Muscle layer of duodenum (tissue), 2 donors: ENCODE measurements at regions not wholly inside any gene's neighbourhood (a gene's known extent, or its start where the extent isn't known, plus 50 kb on each side); places are given as distances from the start of the nearest gene placed in this dataset.
"Not testable (repeated sequence)": the region's sequence is repeated elsewhere in the genome, so short reads cannot be mapped to it uniquely, and the experiment has no call there.

Experiments
- H3K27ac ChIP-seq: one replicate; pipeline ENCODE4 v1.7.0; 2013; ENCODE audit warnings: mild to moderate bottlenecking, low read length
- H3K27me3 ChIP-seq: one replicate; pipeline ENCODE4 v1.7.0; 2013; ENCODE audit warnings: low read depth, mild to moderate bottlenecking, control low read depth, low read length
- H3K36me3 ChIP-seq, 2 donors: one replicate each; pipeline ENCODE4 v1.7.0; 2013; ENCODE audit warnings: low read length in 2 of 2, control low read depth in 1 of 2, mild to moderate bottlenecking in 1 of 2; ENCODE audit not compliant: insufficient read depth in 2 of 2, control insufficient read depth in 1 of 2
- H3K4me1 ChIP-seq, 2 donors: one replicate each; pipeline ENCODE4 v1.7.0; 2013; ENCODE audit warnings: low read length in 2 of 2, mild to moderate bottlenecking in 2 of 2, control low read depth in 1 of 2, moderate library complexity in 1 of 2; ENCODE audit not compliant: insufficient read depth in 2 of 2, control insufficient read depth in 1 of 2
- H3K4me3 ChIP-seq, 2 donors: one replicate each; pipeline ENCODE4 v1.7.0; 2013; ENCODE audit warnings: low read length in 2 of 2, low read depth in 1 of 2, mild to moderate bottlenecking in 1 of 2
- H3K9me3 ChIP-seq, 2 donors: one replicate each; pipeline ENCODE4 v1.7.0; 2013; ENCODE audit warnings: low read length in 2 of 2, control low read depth in 1 of 2, mild to moderate bottlenecking in 1 of 2; ENCODE audit not compliant: control insufficient read depth in 1 of 2
- donor health status: healthy.

- no peaks in the 10 kb centered on the region for H3K36me3 ChIP-seq
- no peak overlapping the region for H3K4me3 ChIP-seq
- no peaks in the 10 kb centered on the region for H3K4me1 ChIP-seq
- no peaks in the 10 kb centered on the region for H3K27me3 ChIP-seq
- H3K9me3 ChIP-seq = no peaks in the 10 kb centered on the region
- no peak overlapping the region for H3K27ac ChIP-seq
Observed at GRCh38 chr7:28332046-28332445, 80.3 kb upstream of the CREB5 start.

GRCh38 chr7:28333548-28333947, 78.8 kb upstream of the CREB5 start:
- H3K4me3 ChIP-seq, H3K27ac ChIP-seq, H3K36me3 ChIP-seq, H3K4me1 ChIP-seq, H3K9me3 ChIP-seq, H3K27me3 ChIP-seq: not testable (repeated sequence)

- Histone ChIP-seq H3K27me3 (no peaks in the 10 kb centered on the region), H3K4me3 (no peak overlapping the region), H3K9me3 (peaks cover 0 to 3% of the 10 kb centered on the region in 2 donors), H3K4me1 (no peaks in the 10 kb centered on the region), H3K27ac (no peak overlapping the region), H3K36me3 (no peaks in the 10 kb centered on the region)
Observed at GRCh38 chr7:28336806-28337205, 75.5 kb upstream of the CREB5 start.

GRCh38 chr7:28338041-28338440, 74.3 kb upstream of the CREB5 start:
- Histone ChIP-seq H3K9me3 (peaks cover 0 to 3% of the 10 kb centered on the region in 2 donors), H3K4me3 (no peak overlapping the region), H3K27me3 (no peaks in the 10 kb centered on the region), H3K27ac (no peak overlapping the region), H3K36me3 (no peaks in the 10 kb centered on the region), H3K4me1 (no peaks in the 10 kb centered on the region)

- Histone ChIP-seq H3K9me3 (peaks cover 0 to 3% of the 10 kb centered on the region in 2 donors), H3K27ac (no peak overlapping the region), H3K4me1 (no peaks in the 10 kb centered on the region), H3K36me3 (no peaks in the 10 kb centered on the region), H3K27me3 (no peaks in the 10 kb centered on the region), H3K4me3 (no peak overlapping the region)
Observed at GRCh38 chr7:28343462-28343861, 68.9 kb upstream of the CREB5 start.

GRCh38 chr7:28346256-28346655, 66.1 kb upstream of the CREB5 start:
- Histone ChIP-seq H3K27me3 (no peaks in the 10 kb centered on the region), H3K4me1 (no peaks in the 10 kb centered on the region), H3K27ac (no peak overlapping the region), H3K9me3 (no peaks in the 10 kb centered on the region), H3K36me3 (no peaks in the 10 kb centered on the region), H3K4me3 (no peak overlapping the region)

- H3K4me1 ChIP-seq = no peaks in the 10 kb centered on the region
- H3K4me3 ChIP-seq = no peak overlapping the region
- H3K36me3 ChIP-seq = no peaks in the 10 kb centered on the region
- H3K27me3 ChIP-seq = no peaks in the 10 kb centered on the region
- H3K27ac ChIP-seq = no peak overlapping the region
- no peaks in the 10 kb centered on the region for H3K9me3 ChIP-seq
Observed at GRCh38 chr7:28346676-28347363, 65.5 kb upstream of the CREB5 start.

- Histone ChIP-seq H3K27me3 (no peaks in the 10 kb centered on the region), H3K4me3 (no peak overlapping the region), H3K4me1 (no peaks in the 10 kb centered on the region), H3K27ac (peak overlapping the region; percentile 13), H3K36me3 (no peaks in the 10 kb centered on the region), H3K9me3 (no peaks in the 10 kb centered on the region)
Observed at GRCh38 chr7:28347475-28348318, 64.6 kb upstream of the CREB5 start.

GRCh38 chr7:28348636-28349035, 63.7 kb upstream of the CREB5 start:
- Histone ChIP-seq H3K36me3 (no peaks in the 10 kb centered on the region), H3K27me3 (no peaks in the 10 kb centered on the region), H3K9me3 (no peaks in the 10 kb centered on the region), H3K27ac (no peak overlapping the region), H3K4me3 (no peak overlapping the region), H3K4me1 (no peaks in the 10 kb centered on the region)

GRCh38 chr7:28349637-28350036, 62.7 kb upstream of the CREB5 start:
- no peaks in the 10 kb centered on the region for H3K27me3 ChIP-seq
- no peak overlapping the region for H3K27ac ChIP-seq
- H3K4me1 ChIP-seq = no peaks in the 10 kb centered on the region
- H3K36me3 ChIP-seq = no peaks in the 10 kb centered on the region
- H3K9me3 ChIP-seq = no peaks in the 10 kb centered on the region
- no peak overlapping the region for H3K4me3 ChIP-seq

GRCh38 chr7:28350662-28351061, 61.7 kb upstream of the CREB5 start:
- H3K9me3 ChIP-seq = no peaks in the 10 kb centered on the region
- no peak overlapping the region for H3K27ac ChIP-seq
- H3K27me3 ChIP-seq = no peaks in the 10 kb centered on the region
- no peaks in the 10 kb centered on the region for H3K4me1 ChIP-seq
- no peak overlapping the region for H3K4me3 ChIP-seq
- no peaks in the 10 kb centered on the region for H3K36me3 ChIP-seq
